DOHH2 (cell line): ENCODE measurements at regions not wholly inside any gene's neighbourhood (a gene's known extent, or its start where the extent isn't known, plus 50 kb on each side); places are given as distances from the start of the nearest gene placed in this dataset.
"Not testable (repeated sequence)": the region's sequence is repeated elsewhere in the genome, so short reads cannot be mapped to it uniquely, and the experiment has no call there.

Source experiments
- H3F3A ChIP-seq: fragments of 200-600 bp; sonication (generic), shearing (Covaris generic); 2 replicates; pipeline ENCODE4 v1.6.0; 2016; ENCODE audit warnings: antibody characterized with exemption, mild to moderate bottlenecking; ENCODE audit not compliant: control insufficient read depth, insufficient read depth
- H3K27ac ChIP-seq: fragments of 200-600 bp; sonication (generic); 2 replicates; pipeline ENCODE4 v1.5.1; 2014; ENCODE audit warnings: low read depth, mild to moderate bottlenecking, low read length, moderate library complexity
- H3K27me3 ChIP-seq: fragments of 200-600 bp; sonication (generic); 2 replicates; pipeline ENCODE4 v1.6.1; 2014; ENCODE audit warnings: mild to moderate bottlenecking, low read length, mixed read lengths; ENCODE audit not compliant: control insufficient read depth
- H3K36me3 ChIP-seq: fragments of 200-600 bp; sonication (generic); 2 replicates; pipeline ENCODE4 v1.6.1; 2014; ENCODE audit warnings: mild to moderate bottlenecking, low read length, moderate library complexity, mixed read lengths; ENCODE audit not compliant: control insufficient read depth
- H3K4me1 ChIP-seq: fragments of 200-600 bp; sonication (generic); 2 replicates; pipeline ENCODE4 v1.6.1; 2014; ENCODE audit warnings: mild to moderate bottlenecking, low read length, mixed read lengths; ENCODE audit not compliant: control insufficient read depth
- H3K4me2 ChIP-seq: fragments of 200-600 bp; sonication (generic); 2 replicates; pipeline ENCODE4 v1.6.0; 2014; ENCODE audit warnings: mild to moderate bottlenecking, low read length, moderate library complexity
- H3K4me3 ChIP-seq: fragments of 200-600 bp; sonication (generic); 2 replicates; pipeline ENCODE4 v1.5.1; 2014; ENCODE audit warnings: mild to moderate bottlenecking, low read length, mixed read lengths
- H3K79me2 ChIP-seq: fragments of 200-600 bp; sonication (generic); 2 replicates; pipeline ENCODE4 v1.6.1; 2014; ENCODE audit warnings: mild to moderate bottlenecking, low read length, mixed read lengths; ENCODE audit not compliant: control insufficient read depth
- H3K9me2 ChIP-seq: fragments of 200-600 bp; sonication (generic); replicated peaks from 2 replicates; pipeline ENCODE4 v1.6.1; 2014; ENCODE audit warnings: mild to moderate bottlenecking, low read length, mixed read lengths; ENCODE audit not compliant: control insufficient read depth
- H3K9me3 ChIP-seq: fragments of 200-600 bp; sonication (generic); 2 replicates; pipeline ENCODE4 v1.6.1; 2014; ENCODE audit warnings: antibody characterized with exemption, low read length, mixed read lengths; ENCODE audit not compliant: control insufficient read depth, insufficient read depth
- H4K20me1 ChIP-seq: fragments of 200-600 bp; sonication (generic); 2 replicates; pipeline ENCODE4 v1.6.0; 2014; ENCODE audit warnings: low read depth, mild to moderate bottlenecking, antibody characterized with exemption, low read length, moderate library complexity; ENCODE audit not compliant: control insufficient read depth, insufficient read depth
- CTCF ChIP-seq: fragments of 200-600 bp; sonication (generic); IDR thresholded peaks from one replicate; pipeline ENCODE4 v1.5.1; 2014; ENCODE audit warnings: antibody characterized with exemption, mild to moderate bottlenecking, low read depth, low read length; ENCODE audit not compliant: poor library complexity, severe bottlenecking
- EZH2phosphoT487 ChIP-seq: fragments of 200-600 bp; sonication (generic); IDR thresholded peaks from 2 replicates; pipeline ENCODE4 v1.6.1; 2017; ENCODE audit warnings: borderline replicate concordance, mild to moderate bottlenecking, antibody characterized with exemption, low read length, moderate library complexity, mixed read lengths

- Histone ChIP-seq H3K27ac (no peak overlapping the region), H3K36me3 (no peaks in the 10 kb centered on the region), H3K4me1 (no peaks in the 10 kb centered on the region), H3K79me2 (no peaks in the 10 kb centered on the region), H4K20me1 (no peaks in the 10 kb centered on the region), H3K27me3 (no peaks in the 10 kb centered on the region), H3F3A (no peaks in the 10 kb centered on the region), H3K4me3 (no peak overlapping the region), H3K9me2 (no peaks in the 10 kb centered on the region), H3K4me2 (no peak overlapping the region), H3K9me3 (no peaks in the 10 kb centered on the region)
- TF ChIP-seq CTCF: no peak
- TF ChIP-seq EZH2phosphoT487: no peak
Measured at GRCh38 chr9:85163415-85163814, 493.9 kb downstream of the NTRK2 start.

- H4K20me1 ChIP-seq: no peaks in the 10 kb centered on the region
- no peaks in the 10 kb centered on the region for H3K79me2 ChIP-seq
- H3K9me2 ChIP-seq: no peaks in the 10 kb centered on the region
- H3K36me3 ChIP-seq: no peaks in the 10 kb centered on the region
- no peak for TF ChIP-seq EZH2phosphoT487
- TF ChIP-seq CTCF: no peak
- no peak overlapping the region for H3K4me2 ChIP-seq
- H3K4me3 ChIP-seq: no peak overlapping the region
- no peak overlapping the region for H3K27ac ChIP-seq
- H3K27me3 ChIP-seq: no peaks in the 10 kb centered on the region
- H3K4me1 ChIP-seq: no peaks in the 10 kb centered on the region
- no peaks in the 10 kb centered on the region for H3F3A ChIP-seq
- no peaks in the 10 kb centered on the region for H3K9me3 ChIP-seq
Measured at GRCh38 chr9:85162822-85163221, 493.3 kb downstream of the NTRK2 start.

- not testable (repeated sequence) for H3K9me3 ChIP-seq, H4K20me1 ChIP-seq, H3F3A ChIP-seq, H3K27me3 ChIP-seq, H3K4me2 ChIP-seq, H3K79me2 ChIP-seq, H3K4me1 ChIP-seq, H3K9me2 ChIP-seq, H3K36me3 ChIP-seq, H3K27ac ChIP-seq, H3K4me3 ChIP-seq
Measured at GRCh38 chr9:85160944-85161343, 491.4 kb downstream of the NTRK2 start.

GRCh38 chr9:85158512-85158911, 489.0 kb downstream of the NTRK2 start:
- TF ChIP-seq EZH2phosphoT487: no peak
- no peak for TF ChIP-seq CTCF
- no peaks in the 10 kb centered on the region for H3K9me2 ChIP-seq
- H3K9me3 ChIP-seq: no peaks in the 10 kb centered on the region
- H3K4me1 ChIP-seq: no peaks in the 10 kb centered on the region
- no peak overlapping the region for H3K4me3 ChIP-seq
- H3K4me2 ChIP-seq: no peak overlapping the region
- H3K27ac ChIP-seq: no peak overlapping the region
- no peaks in the 10 kb centered on the region for H3K27me3 ChIP-seq
- no peaks in the 10 kb centered on the region for H3K79me2 ChIP-seq
- no peaks in the 10 kb centered on the region for H3F3A ChIP-seq
- no peaks in the 10 kb centered on the region for H3K36me3 ChIP-seq
- no peaks in the 10 kb centered on the region for H4K20me1 ChIP-seq
